Inferior parietal cortex (tissue), 1 donor: ENCODE measurements at regions not wholly inside any gene's neighbourhood (a gene's known extent, or its start where the extent isn't known, plus 50 kb on each side); places are given as distances from the start of the nearest gene placed in this dataset.
"Not testable (repeated sequence)": the region's sequence is repeated elsewhere in the genome, so short reads cannot be mapped to it uniquely, and the experiment has no call there.

Experiments
- DNase-seq: peaks from one replicate; pipeline ENCODE4 v3.0.0-alpha.2; 2016; ENCODE audit errors: extremely low spot score

DNA sequence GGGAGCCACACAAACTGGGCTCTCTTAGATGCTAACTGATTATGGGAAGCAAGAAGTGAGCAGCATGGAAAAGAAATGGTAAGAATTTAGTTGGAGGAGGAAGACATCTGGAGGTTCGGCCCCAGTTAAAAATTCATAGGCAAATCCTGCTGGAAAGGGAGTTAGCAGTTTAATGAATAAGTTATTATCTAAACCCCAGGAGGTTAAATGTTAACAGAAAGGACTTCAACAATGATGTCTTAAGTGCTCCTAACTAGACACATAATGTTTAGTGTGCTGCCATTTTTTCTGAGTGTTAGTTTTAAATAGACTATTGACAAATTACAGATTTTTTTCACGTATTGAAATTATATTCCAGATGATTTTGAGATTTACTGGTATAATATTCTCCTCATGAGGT is 1265.3 kb upstream of the ADGRL2 start:
- DNase-seq = no peak

DNA sequence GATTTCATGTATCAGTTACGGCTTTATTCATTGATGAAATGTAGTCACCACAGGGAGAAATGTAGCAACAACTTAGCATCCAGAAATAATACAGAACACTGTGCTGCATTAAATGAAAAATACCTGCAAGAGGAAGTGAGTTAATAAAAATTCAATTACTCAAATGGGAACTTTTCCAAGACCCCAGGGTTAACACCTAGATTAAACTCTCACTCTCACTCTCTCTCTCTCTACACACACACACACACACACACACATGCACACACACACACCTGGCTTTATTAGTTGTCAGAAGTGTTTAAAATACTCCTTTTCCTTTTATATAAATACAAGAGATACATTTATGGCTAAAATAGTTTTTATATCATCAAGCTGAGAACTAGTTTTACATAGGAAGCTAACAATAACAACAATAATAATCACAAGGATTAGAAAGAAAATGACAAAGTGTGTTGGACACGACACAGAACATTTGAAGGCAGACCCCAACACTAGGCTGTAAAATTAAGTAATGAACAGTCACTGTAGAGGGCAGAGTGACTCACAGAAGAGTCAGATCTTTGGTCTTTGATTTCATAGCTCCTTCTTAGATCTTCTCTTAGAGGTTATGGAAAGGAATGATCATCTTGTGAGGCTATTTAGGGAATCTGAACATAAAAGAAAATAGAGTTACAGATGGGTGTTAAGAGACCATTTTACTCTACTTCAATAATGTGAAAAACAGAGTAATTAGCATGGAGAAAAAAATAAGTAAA is 1266.0 kb upstream of the ADGRL2 start:
- DNase-seq = no peak

DNA sequence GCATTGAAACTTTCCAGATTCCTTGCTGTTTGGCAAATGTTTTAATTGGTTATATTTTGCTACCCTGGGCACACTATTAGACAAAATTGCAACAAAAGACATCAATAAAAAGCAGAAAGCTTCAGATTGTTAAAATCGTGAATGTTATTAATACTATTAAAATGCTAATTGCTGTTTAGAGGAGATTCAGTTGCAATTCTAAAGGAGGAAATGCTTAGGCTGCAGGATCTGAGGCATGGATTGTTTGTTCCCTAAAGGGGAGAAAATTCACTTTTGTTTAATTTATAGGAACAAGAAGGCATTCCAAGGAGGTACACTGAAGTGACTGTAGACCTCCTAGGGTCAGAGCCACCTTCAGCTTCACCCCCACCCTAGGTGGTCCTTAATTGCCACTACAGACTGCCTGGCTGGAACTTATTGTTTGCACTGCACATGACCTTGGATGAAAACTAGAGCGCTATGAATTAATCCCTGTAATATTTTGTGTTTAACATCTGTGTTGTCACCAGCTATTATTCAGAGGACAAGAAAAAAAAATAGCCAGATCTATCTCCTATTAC is 1266.9 kb upstream of the ADGRL2 start:
- no peak for DNase-seq

DNA sequence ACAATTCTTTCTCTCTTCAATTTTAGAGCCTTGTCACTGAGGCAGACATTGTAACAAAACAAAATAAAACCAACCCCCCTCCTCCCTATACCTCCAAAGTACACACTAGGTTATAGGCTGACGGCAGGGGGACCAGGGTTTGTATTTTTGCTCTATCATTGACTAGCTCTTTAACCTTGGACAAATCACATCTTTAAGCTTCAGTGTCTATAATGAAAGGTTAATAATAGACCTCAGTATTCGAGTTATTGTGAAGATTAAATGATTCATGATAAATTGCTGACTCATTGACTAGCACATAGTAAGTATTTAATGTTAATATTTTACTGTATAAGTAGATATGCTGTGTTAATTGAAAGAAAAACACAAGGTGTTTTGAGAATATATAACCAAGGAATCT is 1267.6 kb upstream of the ADGRL2 start:
- no peak for DNase-seq

DNA sequence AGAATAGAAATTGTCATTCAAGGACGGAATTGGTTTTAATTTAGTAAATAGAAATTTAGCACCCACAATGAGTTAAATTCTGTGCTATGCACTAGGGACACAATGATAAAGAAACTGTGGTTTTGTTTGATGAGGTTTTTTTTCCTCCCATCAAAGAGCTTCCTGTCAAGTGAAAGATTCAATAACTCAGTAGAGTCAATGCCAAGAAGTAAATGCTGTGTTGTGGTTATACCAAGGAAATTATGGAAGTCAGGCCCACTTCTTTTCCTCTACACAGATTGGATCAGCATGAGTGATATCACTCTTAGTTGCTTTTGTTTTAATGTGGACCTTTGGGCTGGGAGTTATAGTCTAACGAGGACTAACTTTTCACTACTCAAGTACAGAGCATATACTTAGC is 1269.6 kb upstream of the ADGRL2 start:
- no peak for DNase-seq

DNA sequence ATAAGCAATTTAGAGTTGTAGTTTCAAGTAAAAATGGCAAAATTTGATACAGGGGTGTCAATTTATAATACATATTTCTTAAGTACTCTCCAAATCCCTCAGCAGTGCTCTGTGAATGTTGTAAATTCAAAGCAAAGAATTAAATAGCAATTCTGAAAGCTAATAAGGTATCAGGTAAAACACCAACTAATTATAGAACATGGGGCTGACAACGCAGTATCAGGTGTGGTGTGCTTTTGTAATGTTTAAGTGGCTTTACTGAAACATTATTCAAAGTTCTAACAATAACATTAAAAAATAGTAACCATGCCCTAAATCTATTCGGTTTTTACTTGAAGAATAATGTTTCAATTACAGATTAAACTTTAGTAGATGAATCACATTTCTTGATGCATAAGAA is 1271.2 kb upstream of the ADGRL2 start:
- no peak for DNase-seq

DNA sequence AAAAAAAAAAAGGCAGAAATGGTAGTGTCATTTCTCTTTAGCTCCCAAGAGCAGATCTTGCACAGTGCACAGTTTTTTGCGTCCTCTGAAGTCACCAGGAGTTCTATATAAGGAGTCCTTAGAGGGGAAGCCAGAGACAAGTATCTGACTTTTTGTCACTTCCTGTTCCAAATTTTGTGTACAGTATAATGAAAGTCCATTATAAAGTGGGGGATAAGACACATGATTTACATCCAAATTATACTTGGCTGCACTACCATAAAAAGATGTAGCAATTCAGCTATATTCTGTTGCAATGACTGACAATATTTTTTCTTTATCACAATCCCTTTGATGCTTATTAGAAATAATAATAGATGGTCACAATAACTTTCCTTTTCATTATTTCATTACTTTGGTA is 1276.9 kb upstream of the ADGRL2 start:
- DNase-seq = no peak

DNA sequence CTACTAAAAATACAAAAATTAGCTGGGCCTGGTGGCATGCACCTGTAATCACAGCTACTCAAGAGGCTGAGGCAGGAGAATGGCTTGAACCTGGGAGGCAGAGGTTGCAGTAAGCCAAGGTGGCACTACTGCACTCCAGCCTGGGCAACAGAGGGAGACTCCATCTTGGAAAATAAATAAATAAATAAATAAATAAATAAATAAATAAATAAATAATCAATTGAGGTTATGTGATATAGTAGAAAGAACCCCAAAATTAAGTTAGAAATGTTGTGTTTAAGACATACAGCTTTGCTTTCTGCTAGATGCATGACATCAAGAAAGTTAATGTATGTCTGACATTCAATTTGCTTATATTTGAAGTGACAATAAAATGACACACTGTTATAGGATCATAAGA is 1277.7 kb upstream of the ADGRL2 start:
- DNase-seq = not testable (repeated sequence)

DNA sequence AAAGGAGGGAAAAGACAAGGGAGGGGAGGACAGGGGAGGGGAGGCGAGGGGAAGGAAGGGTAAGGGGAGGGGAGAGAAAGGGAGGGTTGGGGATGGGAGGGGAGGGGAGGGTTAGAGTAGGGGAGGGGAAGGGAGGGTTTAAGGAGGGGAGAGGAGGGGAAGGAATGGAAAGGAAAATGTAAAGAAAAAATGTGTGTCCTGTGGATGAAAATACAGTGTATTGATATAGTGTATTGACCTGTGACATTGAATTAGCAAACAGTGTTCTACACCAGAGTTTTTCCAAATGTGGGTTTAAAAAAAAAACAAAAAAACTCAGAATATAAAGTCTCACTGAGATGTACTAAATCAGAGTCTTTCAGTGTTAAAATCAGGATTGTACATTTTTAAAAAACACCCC is 1279.8 kb upstream of the ADGRL2 start:
- no peak for DNase-seq

DNA sequence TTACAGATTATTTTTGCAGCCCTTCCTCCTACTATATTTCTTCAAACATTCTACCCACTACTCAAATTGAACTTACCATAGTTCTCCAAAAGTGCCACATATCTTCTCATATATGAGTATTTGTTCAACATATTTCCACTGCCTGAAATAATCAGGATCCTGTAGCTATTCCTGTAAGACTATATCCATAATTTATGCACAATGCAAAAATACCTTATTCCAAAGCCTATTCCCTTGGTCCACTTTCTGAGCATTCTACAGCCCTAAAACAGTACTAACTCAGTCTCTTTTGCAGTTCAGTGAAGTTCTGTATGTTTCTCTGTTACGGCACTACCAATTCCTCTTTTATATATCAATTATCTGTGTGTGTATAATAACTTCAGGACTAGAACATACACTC is 1283.7 kb upstream of the ADGRL2 start:
- no peak for DNase-seq

DNA sequence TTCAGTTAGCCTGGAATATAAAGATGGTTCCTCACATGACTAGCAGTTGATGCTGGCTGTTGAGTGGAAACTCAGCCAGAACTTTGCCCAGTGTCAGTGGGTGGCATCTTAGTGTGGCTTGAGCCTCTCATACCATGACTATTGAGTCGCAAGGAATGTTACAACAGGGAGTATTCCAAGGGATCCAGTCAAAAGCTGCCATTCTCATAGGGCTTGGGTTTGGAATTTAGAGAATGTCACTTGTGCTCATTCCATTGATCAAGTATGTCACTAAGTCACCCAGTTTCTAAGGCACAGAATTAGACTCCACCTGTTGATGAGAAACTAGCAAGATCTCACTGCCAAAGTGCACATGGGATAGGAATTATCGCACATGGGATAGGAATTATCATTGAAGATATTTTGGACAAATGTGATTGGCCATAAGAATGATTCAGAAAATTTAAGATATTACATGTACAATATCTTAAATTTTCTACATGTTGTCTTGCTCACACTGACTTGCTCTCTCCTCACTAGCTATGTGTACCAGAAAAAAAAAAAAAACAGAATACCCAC is 1290.7 kb upstream of the ADGRL2 start:
- no peak for DNase-seq

DNA sequence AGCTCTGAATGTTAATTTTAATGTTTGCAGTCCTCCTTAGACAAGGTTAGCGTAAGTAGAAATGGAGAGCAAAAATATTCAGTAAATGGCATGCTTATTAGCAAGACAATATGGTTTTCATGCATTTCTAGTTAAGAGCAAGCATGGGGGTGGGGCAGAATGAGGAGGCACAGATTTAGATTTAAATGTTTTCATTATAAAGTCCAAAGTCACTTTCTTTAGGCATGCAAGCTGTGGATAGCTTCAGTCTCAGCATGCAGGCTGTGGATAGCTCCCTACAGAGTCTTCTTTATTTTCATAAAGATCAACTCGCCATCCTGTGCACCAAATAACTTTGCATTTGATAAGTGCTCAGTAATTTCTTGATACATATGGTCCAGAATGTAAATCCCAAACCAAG is 1294.5 kb upstream of the ADGRL2 start:
- no peak for DNase-seq

DNA sequence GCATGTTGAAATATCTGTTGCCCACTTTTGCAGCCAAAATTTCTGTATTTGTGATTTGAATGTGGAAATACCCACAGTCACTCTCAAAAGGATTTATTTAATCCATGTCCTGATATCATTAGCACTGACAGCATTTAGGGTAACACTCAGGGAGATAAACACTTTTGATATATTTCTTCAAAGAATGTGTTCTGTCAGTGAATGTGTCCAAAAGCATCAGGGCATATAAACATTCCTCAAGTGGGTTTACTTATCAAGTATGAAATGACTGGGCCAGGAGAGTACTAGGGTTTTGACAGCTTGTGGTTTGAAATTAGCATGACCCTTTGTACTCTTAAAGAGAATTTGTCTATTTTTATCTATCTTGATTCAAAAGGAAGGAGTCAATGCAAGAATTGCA is 1302.1 kb upstream of the ADGRL2 start:
- no peak for DNase-seq

DNA sequence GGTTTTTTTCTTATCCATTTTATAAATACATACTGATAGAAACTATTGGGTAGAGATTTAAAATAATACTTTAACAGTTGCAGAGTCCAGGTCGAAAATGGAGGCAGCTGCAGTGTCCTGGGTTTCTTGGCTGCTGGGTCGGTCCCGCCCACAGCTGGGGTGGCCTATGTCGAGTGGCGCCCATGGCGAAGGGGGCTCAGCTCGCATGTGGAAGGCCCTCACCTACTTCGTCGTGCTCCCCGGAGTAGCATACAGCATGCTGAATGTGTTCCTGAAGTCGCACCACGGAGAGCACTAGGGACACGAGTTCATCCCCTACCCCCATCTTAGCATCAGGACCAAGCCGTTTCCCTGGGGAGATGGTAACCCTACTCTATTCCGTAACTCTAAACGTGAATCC is 1304.9 kb upstream of the ADGRL2 start:
- no peak for DNase-seq

DNA sequence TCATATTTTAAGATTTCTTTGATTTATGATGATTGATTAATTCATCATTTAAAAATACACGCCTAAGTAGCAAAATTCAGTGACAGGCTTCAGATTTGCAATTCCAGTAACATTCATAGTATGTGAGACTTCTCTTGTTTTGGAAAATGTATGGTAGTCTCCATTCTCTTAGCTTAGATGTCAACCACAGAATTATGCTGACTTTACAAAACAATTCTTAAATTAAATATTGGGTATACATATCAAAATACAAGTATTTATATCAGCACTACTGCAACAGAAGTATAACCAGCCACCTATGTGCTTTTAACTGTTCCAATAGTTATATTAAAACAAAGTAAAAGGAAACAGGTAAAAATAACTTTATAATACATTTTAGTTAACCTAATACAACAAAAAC is 1328.6 kb upstream of the ADGRL2 start:
- DNase-seq = no peak

DNA sequence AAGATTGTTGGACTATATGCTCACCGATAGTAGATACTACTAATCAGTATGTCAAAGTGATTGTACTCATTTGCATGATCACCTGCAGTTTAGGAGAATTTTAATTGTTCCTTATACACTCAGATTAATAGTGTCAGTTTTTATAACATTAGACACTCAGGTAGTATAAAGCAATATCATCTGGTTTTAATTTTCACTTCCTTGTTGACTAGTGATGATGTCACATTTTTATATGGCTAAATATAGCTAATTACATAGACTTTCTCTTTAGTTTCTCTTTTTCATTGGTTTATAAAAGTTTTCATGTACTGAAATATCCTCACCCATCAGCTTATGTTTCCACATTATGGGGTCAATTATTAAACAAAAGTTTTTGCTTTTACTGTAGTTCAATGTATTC is 1332.4 kb upstream of the ADGRL2 start:
- DNase-seq = no peak

DNA sequence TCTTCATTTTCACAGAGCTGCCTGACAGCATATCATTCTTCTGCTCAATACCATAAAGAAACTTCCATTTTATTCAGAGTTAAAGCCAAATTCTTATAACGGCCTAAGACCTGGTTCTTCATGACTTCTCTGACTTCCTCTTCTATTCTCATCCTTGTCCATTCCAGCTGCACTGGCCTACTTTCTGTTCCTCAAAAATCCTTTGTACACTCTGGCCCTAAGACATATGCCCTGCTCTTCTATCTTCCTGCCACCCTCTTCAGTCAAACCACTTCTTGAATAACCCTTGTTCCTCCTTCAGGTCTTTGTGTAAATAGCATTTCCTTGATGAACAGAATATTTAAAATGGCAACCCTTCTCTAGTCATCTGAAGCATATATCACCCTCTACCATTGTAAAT is 1338.7 kb upstream of the ADGRL2 start:
- DNase-seq = no peak

DNA sequence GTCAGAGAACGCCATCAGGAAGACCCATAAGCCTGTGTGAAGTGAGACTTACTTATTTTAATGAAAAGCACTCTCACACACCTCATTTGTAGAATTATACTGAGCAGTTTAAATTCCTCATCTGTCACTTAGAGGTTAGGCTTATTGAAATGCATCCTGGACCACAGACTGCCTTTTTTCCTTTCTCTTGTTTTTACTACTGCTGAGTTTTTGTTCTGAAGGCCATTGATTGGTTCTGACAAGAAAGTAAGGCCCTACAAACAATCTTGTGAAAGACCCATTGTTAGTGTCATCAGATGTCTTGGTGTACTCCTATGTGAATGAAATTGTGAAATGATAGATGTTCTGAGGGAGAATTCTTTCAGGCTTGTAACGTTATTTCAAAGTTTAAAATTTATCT is 1343.3 kb upstream of the ADGRL2 start:
- no peak for DNase-seq

DNA sequence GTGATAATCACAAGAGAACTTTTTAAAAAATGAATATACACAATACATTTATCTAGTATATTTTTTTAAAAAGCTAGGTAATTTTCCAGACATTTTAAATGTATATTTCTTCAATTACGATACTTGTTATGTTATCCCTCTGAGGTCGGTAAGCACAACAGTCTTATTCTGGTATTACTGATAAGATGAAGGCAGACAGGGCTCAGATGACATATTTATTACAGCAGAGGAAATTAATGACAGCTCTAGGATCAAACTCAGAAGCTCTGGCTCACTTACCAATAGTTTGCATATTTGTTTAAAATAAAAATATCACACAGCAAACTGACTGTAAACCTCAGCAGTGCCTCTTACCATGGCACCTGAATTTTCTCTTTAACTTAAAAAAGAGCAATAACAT is 1347.0 kb upstream of the ADGRL2 start:
- no peak for DNase-seq

DNA sequence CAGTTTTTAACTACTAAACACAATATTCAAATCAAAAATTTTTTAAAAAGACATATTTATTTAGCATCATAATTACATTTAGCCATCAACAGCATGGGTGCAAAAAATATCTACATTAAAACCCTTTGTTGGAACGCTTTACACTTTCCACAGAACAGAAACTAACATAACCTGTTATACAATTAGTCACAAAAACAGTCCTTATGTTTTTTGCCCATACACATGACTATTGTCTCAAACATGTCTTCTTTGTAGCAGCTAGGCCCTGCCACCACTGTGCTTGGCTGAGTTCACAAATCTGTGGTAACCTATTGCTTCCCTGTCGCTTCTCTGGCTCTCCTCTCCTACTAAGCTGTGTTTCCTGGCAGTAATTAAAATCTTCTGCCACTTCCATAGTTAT is 1350.0 kb upstream of the ADGRL2 start:
- DNase-seq = no peak

DNA sequence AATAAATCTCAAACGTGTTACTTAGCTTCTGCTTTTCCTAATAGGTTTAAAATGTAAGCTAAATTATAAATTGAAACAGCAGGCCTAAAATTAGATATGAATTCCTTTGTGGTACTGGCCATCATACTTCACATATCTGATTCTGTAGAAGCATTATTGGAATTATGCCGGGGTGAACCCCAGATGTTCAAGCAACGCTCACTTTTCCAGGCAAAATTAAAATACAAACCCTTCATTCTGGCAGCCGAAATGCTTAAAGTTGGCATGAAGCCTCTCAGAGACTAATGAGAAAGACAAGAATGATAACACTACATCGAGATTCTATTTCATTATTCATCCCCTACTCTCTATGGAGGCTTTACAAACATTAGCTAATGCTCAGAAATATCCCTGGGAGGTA is 1352.7 kb upstream of the ADGRL2 start:
- DNase-seq = no peak

DNA sequence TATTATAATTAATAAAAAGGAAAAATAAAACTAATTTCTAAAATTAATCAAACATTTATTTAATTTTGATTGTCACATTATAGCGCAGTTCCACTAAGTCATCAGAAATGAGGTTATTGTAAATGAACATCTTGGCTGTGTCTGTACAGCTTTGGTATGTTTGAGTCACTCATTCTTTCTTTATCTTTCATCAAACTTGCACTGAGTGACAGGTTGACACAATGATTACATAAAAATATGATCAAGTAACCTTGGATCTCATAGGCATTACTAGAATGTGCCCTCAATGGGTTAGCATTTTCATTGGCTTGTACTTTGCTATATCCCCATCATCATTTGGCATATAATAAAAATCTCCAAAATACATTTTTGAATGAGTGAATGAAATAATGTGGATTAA is 1353.2 kb upstream of the ADGRL2 start:
- DNase-seq = no peak

DNA sequence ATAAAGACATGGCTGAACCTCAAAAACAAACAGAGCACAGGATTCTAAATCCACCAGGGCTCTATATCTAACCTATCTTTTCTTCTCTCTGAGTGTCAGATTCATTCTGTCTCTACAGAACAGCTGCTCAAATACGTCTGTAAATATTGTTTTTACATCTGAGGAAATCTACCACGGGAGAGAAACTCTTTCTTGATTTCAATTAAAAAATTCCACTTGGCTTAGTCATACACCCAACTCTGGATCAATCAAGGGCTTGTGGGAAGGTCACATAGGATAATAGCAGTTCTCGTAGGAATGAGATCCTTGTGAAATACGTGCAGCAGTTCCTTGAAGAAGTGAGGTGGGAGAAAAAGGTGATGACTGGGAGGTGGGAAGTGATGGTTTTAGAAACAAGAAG is 1355.7 kb upstream of the ADGRL2 start:
- DNase-seq = no peak

DNA sequence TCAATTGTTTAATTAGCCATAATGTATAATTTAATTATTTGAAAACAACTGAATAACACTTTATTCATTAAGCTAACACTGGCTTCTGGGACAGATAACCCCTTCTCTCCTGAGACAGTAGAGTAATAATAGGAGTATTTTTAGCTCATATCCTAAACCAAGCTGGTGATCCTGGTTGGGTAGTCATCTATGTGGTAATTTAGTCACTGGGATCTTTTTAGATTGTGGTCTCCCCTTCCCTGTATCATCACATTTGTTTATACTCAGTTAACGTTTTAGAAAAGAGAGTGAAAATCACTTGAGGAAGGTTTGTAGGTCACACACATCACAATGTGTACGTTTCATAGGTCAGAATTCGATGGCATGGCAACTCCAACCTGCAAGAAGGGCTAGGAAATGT is 1356.6 kb upstream of the ADGRL2 start:
- DNase-seq = no peak
